ENCODE measurements at regions not wholly inside any gene's neighbourhood (a gene's known extent, or its start where the extent isn't known, plus 50 kb on each side); places are given as distances from the start of the nearest gene placed in this dataset.

GRCh38 chr3:178019645-178020044 is 516.6 kb upstream of the KCNMB2 start:
- H3K4me3 ChIP-seq: no peak overlapping the region
- H3K4me1 ChIP-seq: no peaks in the 10 kb centered on the region
- no peaks in the 10 kb centered on the region for H3K9me3 ChIP-seq (replicated peaks)
- no peak overlapping the region for H3K27ac ChIP-seq
- H3K36me3 ChIP-seq: no peaks in the 10 kb centered on the region
- no peaks in the 10 kb centered on the region for H3K27me3 ChIP-seq
- no peak for DNase-seq

- Histone ChIP-seq H3K27me3 (no peaks in the 10 kb centered on the region), H3K36me3 (no peaks in the 10 kb centered on the region), H3K4me1 (no peaks in the 10 kb centered on the region), H3K9me3 (replicated peaks) (no peaks in the 10 kb centered on the region), H3K4me3 (no peak overlapping the region), H3K27ac (no peak overlapping the region)
- DNase-seq: no peak
Observed at GRCh38 chr3:178022599-178022998, 513.6 kb upstream of the KCNMB2 start.

GRCh38 chr3:178028933-178029332 is 507.3 kb upstream of the KCNMB2 start:
- H3K9me3 ChIP-seq (replicated peaks): no peaks in the 10 kb centered on the region
- H3K4me1 ChIP-seq: no peaks in the 10 kb centered on the region
- no peak overlapping the region for H3K4me3 ChIP-seq
- DNase-seq: no peak
- no peak overlapping the region for H3K27ac ChIP-seq
- H3K27me3 ChIP-seq: no peaks in the 10 kb centered on the region
- H3K36me3 ChIP-seq: no peaks in the 10 kb centered on the region

- H3K27me3 ChIP-seq: no peaks in the 10 kb centered on the region
- no peak overlapping the region for H3K4me3 ChIP-seq
- H3K27ac ChIP-seq: no peak overlapping the region
- no peaks in the 10 kb centered on the region; the same call in 1 of the 2 replicates for H3K9me3 ChIP-seq (replicated peaks)
- DNase-seq: no peak
- no peaks in the 10 kb centered on the region for H3K36me3 ChIP-seq
- H3K4me1 ChIP-seq: no peaks in the 10 kb centered on the region
Observed at GRCh38 chr3:178036451-178037144, 499.6 kb upstream of the KCNMB2 start.

- Histone ChIP-seq H3K4me3 (no peak overlapping the region), H3K36me3 (no peaks in the 10 kb centered on the region), H3K27ac (no peak overlapping the region), H3K27me3 (no peaks in the 10 kb centered on the region), H3K9me3 (replicated peaks) (no peaks in the 10 kb centered on the region; the same call in 1 of the 2 replicates), H3K4me1 (no peaks in the 10 kb centered on the region)
- DNase-seq: no peak
Observed at GRCh38 chr3:178041931-178042330, 494.3 kb upstream of the KCNMB2 start.

- Histone ChIP-seq H3K4me1 (no peaks in the 10 kb centered on the region), H3K36me3 (no peaks in the 10 kb centered on the region), H3K27me3 (no peaks in the 10 kb centered on the region), H3K27ac (no peak overlapping the region), H3K4me3 (no peak overlapping the region), H3K9me3 (replicated peaks) (no peaks in the 10 kb centered on the region; the same call in 1 of the 2 replicates)
- DNase-seq: peak in 1 of 2 experiments; percentile 18
Observed at GRCh38 chr3:178042376-178042775, 493.9 kb upstream of the KCNMB2 start.

GRCh38 chr3:178043084-178043483 is 493.2 kb upstream of the KCNMB2 start:
- H3K27ac ChIP-seq: no peak overlapping the region
- no peaks in the 10 kb centered on the region for H3K27me3 ChIP-seq
- H3K36me3 ChIP-seq: no peaks in the 10 kb centered on the region
- no peaks in the 10 kb centered on the region for H3K4me1 ChIP-seq
- H3K9me3 ChIP-seq (replicated peaks): no peaks in the 10 kb centered on the region; the same call in 1 of the 2 replicates
- no peak for DNase-seq
- H3K4me3 ChIP-seq: no peak overlapping the region

- Histone ChIP-seq H3K4me1 (no peaks in the 10 kb centered on the region), H3K27ac (no peak overlapping the region), H3K36me3 (no peaks in the 10 kb centered on the region), H3K4me3 (no peak overlapping the region), H3K27me3 (no peaks in the 10 kb centered on the region), H3K9me3 (replicated peaks) (no peaks in the 10 kb centered on the region; the same call in 1 of the 2 replicates)
- DNase-seq: no peak
Observed at GRCh38 chr3:178044320-178044719, 491.9 kb upstream of the KCNMB2 start.

- Histone ChIP-seq H3K27ac (no peak overlapping the region), H3K4me3 (no peak overlapping the region), H3K36me3 (no peaks in the 10 kb centered on the region), H3K9me3 (replicated peaks) (no peaks in the 10 kb centered on the region; the same call in 1 of the 2 replicates), H3K27me3 (no peaks in the 10 kb centered on the region), H3K4me1 (no peaks in the 10 kb centered on the region)
- DNase-seq: no peak
Observed at GRCh38 chr3:178047496-178047895, 488.7 kb upstream of the KCNMB2 start.

- Histone ChIP-seq H3K36me3 (no peaks in the 10 kb centered on the region), H3K27me3 (no peaks in the 10 kb centered on the region), H3K9me3 (replicated peaks) (no peaks in the 10 kb centered on the region; the same call in 1 of the 2 replicates), H3K4me3 (no peak overlapping the region), H3K27ac (no peak overlapping the region), H3K4me1 (no peaks in the 10 kb centered on the region)
- no peak for DNase-seq
Observed at GRCh38 chr3:178048768-178049167, 487.5 kb upstream of the KCNMB2 start.

- H3K9me3 ChIP-seq (replicated peaks): no peaks in the 10 kb centered on the region
- H3K27me3 ChIP-seq: no peaks in the 10 kb centered on the region
- no peaks in the 10 kb centered on the region for H3K36me3 ChIP-seq
- DNase-seq: no peak
- no peak overlapping the region for H3K27ac ChIP-seq
- no peaks in the 10 kb centered on the region for H3K4me1 ChIP-seq
- no peak overlapping the region for H3K4me3 ChIP-seq
Observed at GRCh38 chr3:178054471-178054870, 481.8 kb upstream of the KCNMB2 start.

- Histone ChIP-seq H3K9me3 (replicated peaks) (no peaks in the 10 kb centered on the region), H3K36me3 (no peaks in the 10 kb centered on the region), H3K27me3 (no peaks in the 10 kb centered on the region), H3K27ac (no peak overlapping the region), H3K4me3 (no peak overlapping the region), H3K4me1 (no peaks in the 10 kb centered on the region)
- DNase-seq: no peak
Observed at GRCh38 chr3:178055939-178056338, 480.3 kb upstream of the KCNMB2 start.

- Histone ChIP-seq H3K36me3 (no peaks in the 10 kb centered on the region), H3K4me1 (no peaks in the 10 kb centered on the region; the same call in 1 of the 2 replicates), H3K27ac (no peak overlapping the region), H3K27me3 (no peaks in the 10 kb centered on the region), H3K9me3 (replicated peaks) (no peaks in the 10 kb centered on the region), H3K4me3 (no peak overlapping the region)
- no peak for DNase-seq
Observed at GRCh38 chr3:178056868-178057267, 479.4 kb upstream of the KCNMB2 start.

- no peaks in the 10 kb centered on the region for H3K36me3 ChIP-seq
- DNase-seq: no peak
- no peaks in the 10 kb centered on the region for H3K27me3 ChIP-seq
- H3K27ac ChIP-seq: no peak overlapping the region
- H3K9me3 ChIP-seq (replicated peaks): no peaks in the 10 kb centered on the region
- peaks cover 6% of the 10 kb centered on the region for H3K4me1 ChIP-seq
- no peak overlapping the region for H3K4me3 ChIP-seq
Observed at GRCh38 chr3:178058629-178059028, 477.6 kb upstream of the KCNMB2 start.

GRCh38 chr3:178059119-178059518 is 477.1 kb upstream of the KCNMB2 start:
- Histone ChIP-seq H3K4me1 (peaks cover 6% of the 10 kb centered on the region), H3K9me3 (replicated peaks) (no peaks in the 10 kb centered on the region), H3K27me3 (no peaks in the 10 kb centered on the region), H3K36me3 (no peaks in the 10 kb centered on the region), H3K27ac (no peak overlapping the region), H3K4me3 (no peak overlapping the region)
- DNase-seq: peak in 1 of 2 experiments; percentile 41

- H3K36me3 ChIP-seq: no peaks in the 10 kb centered on the region
- H3K4me1 ChIP-seq: peaks cover 6% of the 10 kb centered on the region
- H3K4me3 ChIP-seq: no peak overlapping the region
- H3K27me3 ChIP-seq: no peaks in the 10 kb centered on the region
- no peak overlapping the region for H3K27ac ChIP-seq
- no peak for DNase-seq
- no peaks in the 10 kb centered on the region for H3K9me3 ChIP-seq (replicated peaks)
Observed at GRCh38 chr3:178059836-178060235, 476.4 kb upstream of the KCNMB2 start.
